HEK293 (cell line): ENCODE measurements at regions not wholly inside any gene's neighbourhood (a gene's known extent, or its start where the extent isn't known, plus 50 kb on each side); places are given as distances from the start of the nearest gene placed in this dataset.

Source experiments
- CTCF ChIA-PET: fragments of 350-600 bp; formaldehyde crosslinking; extraction: SDS; loops from one replicate; lab custom pipeline; 2021; ENCODE audit warnings: antibody characterized with exemption; lab: Yijun Ruan, JAX
- POLR2A ChIA-PET: fragments of 300-600 bp; formaldehyde crosslinking; extraction: SDS; loops from one replicate; lab custom pipeline; 2020; ENCODE audit warnings: antibody characterized with exemption, inconsistent platforms; lab: Yijun Ruan, JAX
- H3K27ac ChIP-seq: fragments of 200-500 bp; sonication (Bioruptor generic); 2 replicates; pipeline ENCODE4 v1.5.1; 2014; ENCODE audit warnings: low read depth, low read length, control low read depth, inconsistent platforms; ENCODE audit errors: extremely low read depth
- H3K36me3 ChIP-seq, 2 experiments: fragments of 200-500 bp in 1 of 2; sonication (Bioruptor generic) in 1 of 2; 1 replicate in 1 of 2; 2 replicates in 1 of 2; pipeline ENCODE4 v1.5.1; 2014 to 2017; ENCODE audit warnings: inconsistent platforms in 2 of 2, low read length in 2 of 2; ENCODE audit not compliant: control insufficient read depth in 2 of 2, insufficient read depth in 1 of 2
- H3K4me1 ChIP-seq: fragments of 200-500 bp; sonication (Bioruptor generic); 2 replicates; pipeline ENCODE4 v1.5.1; 2014; ENCODE audit warnings: mild to moderate bottlenecking, low read length, inconsistent platforms; ENCODE audit not compliant: control insufficient read depth, insufficient read depth
- H3K4me3 ChIP-seq: 2 replicates; pipeline ENCODE4 v1.5.1; 2011; ENCODE audit warnings: low read depth, mild to moderate bottlenecking, control low read depth, low read length, moderate library complexity
- H3K9me3 ChIP-seq: fragments of 200-500 bp; sonication (Bioruptor generic); 2 replicates; pipeline ENCODE4 v1.5.1; 2014; ENCODE audit warnings: low read depth, low read length, inconsistent platforms; ENCODE audit not compliant: control insufficient read depth, insufficient read depth
- GLIS2 ChIP-seq: fragments of 450-650 bp; formaldehyde crosslinking; IDR thresholded peaks from 2 replicates; pipeline ENCODE4 v1.5.1; 2016; ENCODE audit warnings: missing biosample characterization, missing genetic modification characterization
- KLF9 ChIP-seq: fragments of 450-650 bp; formaldehyde crosslinking; IDR thresholded peaks from 2 replicates; pipeline ENCODE4 v1.5.1; 2016; ENCODE audit warnings: missing biosample characterization, missing genetic modification characterization, low read depth
- SCRT2 ChIP-seq: fragments of 450-650 bp; formaldehyde crosslinking; IDR thresholded peaks from 2 replicates; pipeline ENCODE4 v1.5.1; 2016; ENCODE audit warnings: missing biosample characterization, missing genetic modification characterization
- SP7 ChIP-seq: fragments of 450-650 bp; formaldehyde crosslinking; IDR thresholded peaks from 2 replicates; pipeline ENCODE4 v1.5.1; 2016; ENCODE audit warnings: missing biosample characterization, missing genetic modification characterization
- TCF7L2 ChIP-seq: IDR thresholded peaks from 2 replicates; pipeline ENCODE4 v1.6.1; 2011; ENCODE audit warnings: low read depth, mild to moderate bottlenecking, inconsistent platforms, low read length, moderate library complexity, borderline replicate concordance
- ZBTB21 ChIP-seq: fragments of 450-650 bp; formaldehyde crosslinking; IDR thresholded peaks from 2 replicates; pipeline ENCODE4 v1.5.1; 2017; ENCODE audit warnings: missing biosample characterization, missing genetic modification characterization
- ZBTB7A ChIP-seq: fragments of 450-650 bp; formaldehyde crosslinking; IDR thresholded peaks from 2 replicates; pipeline ENCODE4 v1.5.1; 2016; ENCODE audit warnings: low read depth, missing biosample characterization, missing genetic modification characterization
- ZFP3 ChIP-seq: fragments of 450-650 bp; formaldehyde crosslinking; IDR thresholded peaks from 2 replicates; pipeline ENCODE4 v1.5.1; 2016; ENCODE audit warnings: low read depth, missing biosample characterization, missing genetic modification characterization
- ZFP69B ChIP-seq: fragments of 450-650 bp; formaldehyde crosslinking; IDR thresholded peaks from 2 replicates; pipeline ENCODE4 v1.5.1; 2016; ENCODE audit warnings: missing biosample characterization, missing genetic modification characterization
- ZNF132 ChIP-seq: fragments of 450-650 bp; formaldehyde crosslinking; IDR thresholded peaks from 2 replicates; pipeline ENCODE4 v1.5.1; 2017; ENCODE audit warnings: missing biosample characterization, missing genetic modification characterization, borderline replicate concordance
- ZNF155 ChIP-seq: fragments of 450-650 bp; formaldehyde crosslinking; IDR thresholded peaks from 2 replicates; pipeline ENCODE4 v1.5.1; 2016; ENCODE audit warnings: missing biosample characterization, missing genetic modification characterization
- ZNF335 ChIP-seq: fragments of 450-650 bp; formaldehyde crosslinking; conservative IDR thresholded peaks from 2 replicates; pipeline ENCODE4 v1.5.1; 2016; ENCODE audit warnings: missing biosample characterization, missing genetic modification characterization
- ZNF350 ChIP-seq: fragments of 450-650 bp; formaldehyde crosslinking; IDR thresholded peaks from 2 replicates; pipeline ENCODE4 v1.5.0; 2017; ENCODE audit warnings: missing biosample characterization, mild to moderate bottlenecking, missing genetic modification characterization
- ZNF354C ChIP-seq: fragments of 450-650 bp; formaldehyde crosslinking; IDR thresholded peaks from 2 replicates; pipeline ENCODE4 v1.5.1; 2016; ENCODE audit warnings: missing biosample characterization, missing genetic modification characterization, low read depth, borderline replicate concordance
- ZNF366 ChIP-seq: fragments of 450-650 bp; formaldehyde crosslinking; conservative IDR thresholded peaks from 2 replicates; pipeline ENCODE4 v1.5.1; 2016; ENCODE audit warnings: missing biosample characterization, missing genetic modification characterization
- ZNF394 ChIP-seq: fragments of 450-650 bp; formaldehyde crosslinking; IDR thresholded peaks from 2 replicates; pipeline ENCODE4 v1.5.1; 2016; ENCODE audit warnings: missing biosample characterization, missing genetic modification characterization, mild to moderate bottlenecking, moderate library complexity, borderline replicate concordance
- ZNF48 ChIP-seq: fragments of 450-650 bp; formaldehyde crosslinking; IDR thresholded peaks from 2 replicates; pipeline ENCODE4 v1.5.1; 2016; ENCODE audit warnings: missing biosample characterization, missing genetic modification characterization
- ZNF555 ChIP-seq: fragments of 450-650 bp; formaldehyde crosslinking; conservative IDR thresholded peaks from 2 replicates; pipeline ENCODE4 v1.5.1; 2017; ENCODE audit warnings: missing biosample characterization, mild to moderate bottlenecking, missing genetic modification characterization, inconsistent platforms
- ZNF610 ChIP-seq: fragments of 450-650 bp; formaldehyde crosslinking; IDR thresholded peaks from 2 replicates; pipeline ENCODE4 v1.5.1; 2016; ENCODE audit warnings: missing biosample characterization, missing genetic modification characterization, borderline replicate concordance
- ZNF707 ChIP-seq: fragments of 450-650 bp; formaldehyde crosslinking; IDR thresholded peaks from 2 replicates; pipeline ENCODE4 v1.5.1; 2016; ENCODE audit warnings: missing biosample characterization, missing genetic modification characterization
- TF ChIP-seq, protein P1 (sequence below): fragments of 450-650 bp; formaldehyde crosslinking; IDR thresholded peaks from 2 replicates; pipeline ENCODE4 v1.5.1; 2016; ENCODE audit warnings: missing biosample characterization, missing genetic modification characterization
- TF ChIP-seq, protein P2 (sequence below): fragments of 450-650 bp; formaldehyde crosslinking; IDR thresholded peaks from 2 replicates; pipeline ENCODE4 v1.5.1; 2016; ENCODE audit warnings: missing biosample characterization, missing genetic modification characterization, low read depth
- TF ChIP-seq, protein P3 (sequence below): fragments of 450-650 bp; formaldehyde crosslinking; IDR thresholded peaks from 2 replicates; pipeline ENCODE4 v1.5.1; 2016; ENCODE audit warnings: missing biosample characterization, missing genetic modification characterization
- TF ChIP-seq, protein P4 (sequence below): fragments of 450-650 bp; formaldehyde crosslinking; IDR thresholded peaks from 2 replicates; pipeline ENCODE4 v1.5.1; 2016; ENCODE audit warnings: missing biosample characterization, missing genetic modification characterization

DNA sequence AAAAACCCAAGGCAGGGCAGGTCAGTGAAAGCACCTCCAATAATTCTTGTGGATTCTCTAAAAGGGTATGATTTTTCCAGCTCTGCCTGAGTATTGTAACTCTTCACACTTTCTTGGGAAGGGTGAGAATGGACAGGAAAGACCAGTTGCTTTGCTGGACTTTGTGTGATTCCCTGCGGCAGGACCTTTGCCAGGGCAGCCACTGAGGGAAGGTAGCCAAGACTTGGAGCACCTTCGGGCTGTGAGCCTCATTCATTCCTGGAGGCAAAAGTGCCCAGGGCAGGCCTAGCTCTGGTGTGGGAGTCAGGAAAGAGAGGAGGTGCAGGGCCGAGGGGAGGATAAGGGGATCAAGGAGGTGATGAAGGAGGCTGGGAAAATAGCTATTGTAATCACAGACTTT lies 80.2 kb downstream of the VCPKMT start (continued):
- TF ChIP-seq, protein P1, sequence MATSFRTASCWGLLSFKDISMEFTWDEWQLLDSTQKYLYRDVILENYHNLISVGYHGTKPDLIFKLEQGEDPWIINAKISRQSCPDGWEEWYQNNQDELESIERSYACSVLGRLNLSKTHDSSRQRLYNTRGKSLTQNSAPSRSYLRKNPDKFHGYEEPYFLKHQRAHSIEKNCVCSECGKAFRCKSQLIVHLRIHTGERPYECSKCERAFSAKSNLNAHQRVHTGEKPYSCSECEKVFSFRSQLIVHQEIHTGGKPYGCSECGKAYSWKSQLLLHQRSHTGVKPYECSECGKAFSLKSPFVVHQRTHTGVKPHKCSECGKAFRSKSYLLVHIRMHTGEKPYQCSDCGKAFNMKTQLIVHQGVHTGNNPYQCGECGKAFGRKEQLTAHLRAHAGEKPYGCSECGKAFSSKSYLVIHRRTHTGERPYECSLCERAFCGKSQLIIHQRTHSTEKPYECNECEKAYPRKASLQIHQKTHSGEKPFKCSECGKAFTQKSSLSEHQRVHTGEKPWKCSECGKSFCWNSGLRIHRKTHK (tag by site-specific recombination) = no peak
- TF ChIP-seq ZNF335 (tag by site-specific recombination) = no peak
- TF ChIP-seq ZFP3 = no peak
- no peak for TF ChIP-seq TCF7L2
- no peak for TF ChIP-seq ZNF555 (tag by site-specific recombination)
- no peak for TF ChIP-seq SP7 (tag by site-specific recombination)
- TF ChIP-seq ZBTB21 = no peak

DNA sequence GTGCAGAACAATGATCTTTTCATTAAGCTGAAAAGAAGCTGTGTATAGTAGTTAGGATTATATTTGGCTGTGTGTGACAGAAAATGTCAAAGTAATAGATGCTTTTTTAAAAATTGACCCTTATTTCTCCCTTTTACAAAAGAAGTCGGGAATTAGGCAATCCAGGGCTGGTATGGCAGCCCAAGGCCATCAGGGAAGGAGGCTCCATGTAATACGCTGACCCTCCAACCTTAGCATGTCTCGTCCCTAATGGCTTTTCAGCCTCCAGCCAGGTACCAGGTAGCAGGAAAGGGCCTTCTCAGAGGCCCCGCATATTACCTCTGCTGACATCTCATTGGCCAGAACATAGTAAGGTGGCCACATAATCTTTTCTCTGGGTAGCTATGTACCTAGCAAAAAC lies 79.7 kb downstream of the VCPKMT start:
- no peak overlapping the region for H3K4me3 ChIP-seq
- no peak overlapping the region for H3K27ac ChIP-seq
- ChIA-PET CTCF (no interaction called here), POLR2A (no interaction called here)
- no peaks in the 10 kb centered on the region for H3K4me1 ChIP-seq
- H3K36me3 ChIP-seq = no peaks in the 10 kb centered on the region
- TF ChIP-seq ZNF48 (tag by site-specific recombination) = no peak
- TF ChIP-seq ZNF394 (tag by site-specific recombination) = no peak
- no peaks in the 10 kb centered on the region for H3K9me3 ChIP-seq

DNA sequence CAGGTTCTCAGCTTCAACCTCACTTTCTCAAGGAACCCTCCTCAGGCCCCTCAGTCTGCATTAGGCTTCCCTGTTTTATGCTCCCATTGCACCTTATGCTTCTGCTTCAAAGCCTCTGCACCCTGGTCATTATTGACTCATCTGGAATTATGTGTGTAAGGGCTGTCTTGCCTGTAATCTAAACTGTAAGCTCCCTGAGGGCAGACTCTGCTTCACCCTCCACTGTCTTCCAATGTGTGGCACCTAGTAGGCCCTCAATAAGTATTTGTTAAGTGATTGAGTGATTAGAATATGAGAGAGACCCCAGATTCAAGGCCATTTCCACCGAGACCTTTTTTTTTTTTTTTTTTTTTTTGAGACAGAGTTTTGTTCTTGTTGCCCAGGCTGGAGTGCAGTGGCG lies 79.1 kb downstream of the VCPKMT start:
- no peaks in the 10 kb centered on the region for H3K9me3 ChIP-seq
- no peaks in the 10 kb centered on the region for H3K4me1 ChIP-seq
- ChIA-PET POLR2A (interaction anchor here (0.6 kb wide), 1 partner anchor 10 kb away, joined by 3 read pairs; no protein-coding TSS in a partner anchor), CTCF (no interaction called here)
- H3K27ac ChIP-seq = no peak overlapping the region
- TF ChIP-seq, protein P2, sequence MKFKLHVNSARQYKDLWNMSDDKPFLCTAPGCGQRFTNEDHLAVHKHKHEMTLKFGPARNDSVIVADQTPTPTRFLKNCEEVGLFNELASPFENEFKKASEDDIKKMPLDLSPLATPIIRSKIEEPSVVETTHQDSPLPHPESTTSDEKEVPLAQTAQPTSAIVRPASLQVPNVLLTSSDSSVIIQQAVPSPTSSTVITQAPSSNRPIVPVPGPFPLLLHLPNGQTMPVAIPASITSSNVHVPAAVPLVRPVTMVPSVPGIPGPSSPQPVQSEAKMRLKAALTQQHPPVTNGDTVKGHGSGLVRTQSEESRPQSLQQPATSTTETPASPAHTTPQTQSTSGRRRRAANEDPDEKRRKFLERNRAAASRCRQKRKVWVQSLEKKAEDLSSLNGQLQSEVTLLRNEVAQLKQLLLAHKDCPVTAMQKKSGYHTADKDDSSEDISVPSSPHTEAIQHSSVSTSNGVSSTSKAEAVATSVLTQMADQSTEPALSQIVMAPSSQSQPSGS = no peak
- TF ChIP-seq, protein P3, sequence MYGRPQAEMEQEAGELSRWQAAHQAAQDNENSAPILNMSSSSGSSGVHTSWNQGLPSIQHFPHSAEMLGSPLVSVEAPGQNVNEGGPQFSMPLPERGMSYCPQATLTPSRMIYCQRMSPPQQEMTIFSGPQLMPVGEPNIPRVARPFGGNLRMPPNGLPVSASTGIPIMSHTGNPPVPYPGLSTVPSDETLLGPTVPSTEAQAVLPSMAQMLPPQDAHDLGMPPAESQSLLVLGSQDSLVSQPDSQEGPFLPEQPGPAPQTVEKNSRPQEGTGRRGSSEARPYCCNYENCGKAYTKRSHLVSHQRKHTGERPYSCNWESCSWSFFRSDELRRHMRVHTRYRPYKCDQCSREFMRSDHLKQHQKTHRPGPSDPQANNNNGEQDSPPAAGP (tag by site-specific recombination) = no peak
- TF ChIP-seq ZNF707 (tag by site-specific recombination) = no peak
- no peak for TF ChIP-seq ZNF335 (tag by site-specific recombination)
- TF ChIP-seq, protein P4, sequence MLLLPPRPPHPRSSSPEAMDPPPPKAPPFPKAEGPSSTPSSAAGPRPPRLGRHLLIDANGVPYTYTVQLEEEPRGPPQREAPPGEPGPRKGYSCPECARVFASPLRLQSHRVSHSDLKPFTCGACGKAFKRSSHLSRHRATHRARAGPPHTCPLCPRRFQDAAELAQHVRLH (tag by site-specific recombination) = no peak
- no peak for TF ChIP-seq ZBTB7A (tag by site-specific recombination)
- TF ChIP-seq GLIS2 = no peak
- no peak for TF ChIP-seq ZFP69B
- no peak for TF ChIP-seq ZNF354C
- no peak for TF ChIP-seq ZNF155 (tag by site-specific recombination)
- TF ChIP-seq ZNF610 (tag by site-specific recombination) = no peak
- no peak for TF ChIP-seq KLF9 (tag by site-specific recombination)
- TF ChIP-seq ZNF132 (tag by site-specific recombination) = no peak
- TF ChIP-seq SCRT2 (tag by site-specific recombination) = no peak
- no peak for TF ChIP-seq ZNF350 (tag by site-specific recombination)
- no peak for TF ChIP-seq ZNF366
- no peaks in the 10 kb centered on the region for H3K36me3 ChIP-seq
- no peak overlapping the region for H3K4me3 ChIP-seq
